Head of caudate nucleus (tissue), 42 donors: ENCODE measurements at regions not wholly inside any gene's neighbourhood (a gene's known extent, or its start where the extent isn't known, plus 50 kb on each side); places are given as distances from the start of the nearest gene placed in this dataset.
"Not testable (repeated sequence)": the region's sequence is repeated elsewhere in the genome, so short reads cannot be mapped to it uniquely, and the experiment has no call there.

Source experiments
- DNase-seq, 42 donors: peaks; one replicate each; pipeline versions ENCODE4 v3.0.0 to v3.0.0-alpha.2; 2020 to 2021; ENCODE audit warnings: mixed read lengths in 7 of 42
- intact Hi-C: fragments of 100-400 bp; cut with DNase I; formaldehyde crosslinking; loops from one replicate; pipeline ENCODE4 v1.15.0; 2022

DNA sequence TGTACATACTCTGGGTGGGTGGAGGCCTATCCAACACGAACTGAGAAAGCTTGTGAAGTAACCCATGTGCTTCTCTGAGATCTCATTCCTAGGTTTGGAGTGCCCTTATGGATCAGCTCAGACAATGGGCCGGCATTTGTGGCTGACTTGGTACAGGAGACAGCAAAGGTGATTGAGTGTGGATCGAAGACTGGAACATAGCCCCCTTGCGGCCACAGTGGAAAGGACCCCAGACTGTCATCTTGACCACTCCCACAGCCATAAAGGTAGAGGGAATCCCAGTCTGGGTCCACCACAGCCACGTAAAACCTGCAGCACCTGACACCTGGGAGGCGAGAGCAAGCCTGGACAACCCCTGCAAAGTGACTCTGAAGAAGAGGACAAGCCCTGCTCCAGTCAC, 598.0 kb upstream of the AADAT start:
- DNase-seq = no peak
- intact Hi-C loops = no loop called here

DNA sequence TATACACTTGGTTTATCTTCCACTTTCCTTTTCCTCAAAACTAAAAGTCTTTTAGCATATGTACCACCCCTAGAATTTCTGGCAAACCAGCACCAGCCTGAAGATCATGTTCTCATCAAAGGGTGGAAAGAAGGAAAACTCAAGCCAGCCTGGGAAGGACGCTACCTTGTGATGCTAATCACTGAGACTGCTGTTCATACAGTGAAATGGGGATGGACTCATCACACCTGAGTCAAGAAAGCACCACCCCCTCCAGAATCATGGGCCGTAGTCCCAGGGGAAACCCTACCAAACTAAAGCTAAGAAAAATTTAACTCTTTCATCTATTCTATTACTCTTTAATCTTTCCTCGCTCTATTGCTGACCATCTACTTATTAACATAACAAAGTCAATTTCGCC, 595.9 kb upstream of the AADAT start:
- DNase-seq, intact Hi-C loops: not testable (repeated sequence)

DNA sequence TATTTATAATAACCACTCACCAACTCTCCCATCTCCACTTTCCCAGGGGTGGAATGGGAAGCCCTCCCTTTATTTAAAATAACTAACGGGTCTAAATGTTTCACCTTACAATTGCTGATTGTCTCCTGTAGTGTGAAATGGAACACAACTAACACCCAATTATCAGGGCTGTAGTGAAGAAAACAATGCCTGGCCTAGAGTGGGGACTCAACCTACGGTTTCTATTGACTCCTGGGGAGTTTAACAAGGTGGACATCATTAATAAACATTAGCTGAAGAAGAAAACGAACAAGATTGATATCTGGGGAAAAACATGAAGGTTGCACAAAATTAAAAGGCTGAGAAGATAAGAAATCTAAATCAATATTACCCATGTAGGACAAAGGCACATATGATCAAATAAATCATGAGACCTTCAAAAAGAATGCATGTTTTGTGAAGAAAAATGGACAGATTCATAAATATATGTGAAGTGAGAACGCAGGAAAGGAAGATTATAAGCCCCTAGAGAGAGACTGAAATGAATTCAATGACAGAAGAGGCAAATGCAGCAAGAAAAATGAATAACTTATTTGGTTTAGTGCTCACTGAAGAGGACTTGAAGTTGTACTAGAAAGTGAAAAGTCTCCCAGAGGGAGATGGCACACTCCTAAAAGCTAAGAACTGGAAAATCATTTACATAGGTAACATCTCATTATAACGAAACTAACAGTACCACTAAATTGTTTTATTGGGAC, 593.0 kb upstream of the AADAT start:
- DNase-seq = no peak
- intact Hi-C loops = no loop called here

DNA sequence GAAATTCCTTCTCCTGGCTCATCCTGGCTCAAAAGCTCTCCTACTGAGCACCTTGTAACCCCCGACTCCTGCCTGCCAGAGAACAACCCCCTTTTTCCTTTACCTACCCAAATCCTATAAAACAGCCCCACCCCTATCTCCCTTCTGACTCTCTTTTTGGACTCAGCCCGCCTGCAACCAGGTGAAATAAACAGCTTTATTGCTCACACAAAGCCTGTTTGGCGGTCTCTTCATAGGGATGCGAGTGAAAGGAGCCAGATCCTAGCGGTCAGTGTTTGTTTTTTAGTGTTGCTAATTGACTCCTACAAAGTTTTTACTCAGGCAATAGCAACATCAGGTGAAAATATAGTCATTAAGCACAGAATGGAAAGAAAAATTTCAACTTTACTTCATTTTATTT, 592.3 kb upstream of the AADAT start:
- DNase-seq, intact Hi-C loops: not testable (repeated sequence)

DNA sequence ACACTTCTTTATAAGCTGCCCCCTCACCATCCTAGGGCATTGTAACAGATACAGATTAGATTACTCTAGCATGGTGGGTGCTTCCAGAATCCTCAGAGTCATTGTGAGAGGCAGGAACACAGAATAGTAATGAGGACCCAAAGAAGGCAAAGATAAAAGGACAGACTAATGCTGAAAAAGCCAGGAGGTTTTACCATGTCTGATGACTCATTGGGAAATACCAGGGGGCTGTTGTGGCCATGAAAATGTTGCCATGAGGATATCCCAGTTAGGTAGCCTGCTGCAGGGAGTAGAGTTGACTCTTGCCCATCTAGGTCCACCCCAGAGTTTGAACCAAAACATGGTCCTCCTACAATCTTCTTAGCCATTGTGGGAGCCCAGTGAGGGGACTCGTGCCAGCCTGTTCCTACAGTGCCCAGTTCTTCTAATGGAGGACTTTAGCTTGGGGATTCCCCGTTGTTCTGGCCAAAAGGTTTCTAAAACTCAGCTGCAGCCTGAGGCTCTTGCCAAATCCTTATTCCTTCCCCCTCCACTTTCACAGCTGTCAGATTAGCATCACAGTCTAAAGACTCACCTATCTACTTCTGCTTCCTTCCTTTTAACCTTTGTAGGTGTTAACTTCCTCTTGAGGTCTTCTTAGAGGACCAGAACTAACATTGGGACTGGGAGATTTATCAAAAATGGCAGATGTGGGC, 586.0 kb upstream of the AADAT start:
- DNase-seq = no peak
- intact Hi-C loops = no loop called here

DNA sequence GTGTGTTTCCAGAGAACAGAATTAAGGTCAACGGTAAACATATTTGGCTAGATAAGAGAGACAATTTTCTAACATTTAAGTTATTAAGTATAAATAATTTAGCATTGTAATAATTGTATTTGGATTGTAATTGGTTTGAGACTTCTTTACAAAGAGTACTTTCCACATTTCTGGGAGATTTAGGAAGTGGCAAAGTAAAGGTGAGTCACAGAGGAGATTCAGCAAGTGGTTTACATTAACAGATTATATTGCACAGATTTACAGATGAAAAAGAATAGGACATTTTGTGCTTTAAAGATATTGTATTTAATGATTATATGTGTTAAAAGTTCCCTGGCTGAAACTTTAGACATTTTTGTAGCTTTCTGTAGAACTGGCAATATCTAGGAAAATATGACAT, 584.4 kb upstream of the AADAT start:
- DNase-seq = no peak
- intact Hi-C loops = no loop called here

DNA sequence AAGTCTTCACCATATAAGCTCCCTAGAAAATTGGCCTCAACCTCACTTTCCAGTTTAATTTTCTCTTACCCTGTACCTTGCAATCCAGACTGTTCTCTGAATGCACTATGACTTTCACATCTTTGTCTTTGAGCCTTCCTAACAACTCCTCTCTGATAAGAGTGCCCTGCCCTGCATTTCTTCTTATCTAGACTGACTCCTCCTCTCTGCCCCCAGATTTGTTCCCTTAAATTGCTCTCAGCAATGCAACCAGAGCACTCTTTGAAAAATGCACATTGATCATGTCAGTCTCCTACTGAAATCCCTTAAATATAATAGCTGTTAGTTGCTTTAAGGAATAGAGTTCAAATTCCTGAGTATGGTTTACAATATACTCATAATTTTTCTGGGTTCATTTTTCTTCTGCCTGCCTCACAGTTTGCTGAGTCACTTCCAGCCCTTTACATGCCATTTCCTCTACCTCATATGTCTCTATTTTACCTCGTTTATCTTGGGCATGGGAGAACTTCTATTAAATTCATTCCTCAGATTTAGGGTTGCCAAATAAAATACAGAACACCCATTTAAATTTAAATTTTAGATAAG, 582.7 kb upstream of the AADAT start:
- no peak for DNase-seq
- intact Hi-C loops = no loop called here

DNA sequence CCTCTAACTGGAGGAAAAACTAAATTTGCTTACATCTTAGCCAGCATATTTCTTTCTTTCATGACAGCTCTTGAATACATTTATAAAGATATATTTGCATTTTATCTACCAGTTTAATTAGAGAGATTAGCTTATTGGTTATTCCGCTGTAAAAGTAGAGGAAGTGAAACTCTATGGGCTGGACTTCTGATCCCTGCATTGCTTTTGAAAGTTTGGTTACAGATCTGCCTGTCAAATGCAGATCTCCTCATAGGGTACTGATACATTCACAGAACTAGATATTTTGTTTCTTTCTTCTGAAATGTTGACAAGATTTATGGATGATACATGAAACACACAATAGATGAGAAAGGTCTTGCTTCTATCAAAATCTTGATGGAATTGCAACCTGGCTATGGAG, 581.4 kb upstream of the AADAT start:
- intact Hi-C loops = no loop called here
- no peak for DNase-seq

DNA sequence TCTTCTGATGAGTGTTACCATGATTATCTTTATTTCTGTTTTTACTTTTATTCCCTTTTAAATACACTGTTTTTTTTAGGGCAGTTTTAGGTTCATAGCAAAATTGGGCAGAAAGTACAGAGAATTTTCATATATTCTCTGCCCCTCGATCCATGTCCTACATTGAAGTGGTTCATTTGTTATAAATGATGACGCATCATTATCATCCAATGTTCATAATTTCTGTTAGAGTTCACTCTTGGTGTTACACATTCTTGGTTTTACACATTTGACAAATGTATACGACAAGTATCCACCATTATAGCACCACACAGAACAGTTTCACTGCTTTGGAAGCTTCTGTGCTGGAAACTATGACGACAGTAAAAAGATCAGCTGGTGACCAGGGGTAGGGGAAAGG, 578.1 kb upstream of the AADAT start:
- no peak for DNase-seq
- intact Hi-C loops = no loop called here

DNA sequence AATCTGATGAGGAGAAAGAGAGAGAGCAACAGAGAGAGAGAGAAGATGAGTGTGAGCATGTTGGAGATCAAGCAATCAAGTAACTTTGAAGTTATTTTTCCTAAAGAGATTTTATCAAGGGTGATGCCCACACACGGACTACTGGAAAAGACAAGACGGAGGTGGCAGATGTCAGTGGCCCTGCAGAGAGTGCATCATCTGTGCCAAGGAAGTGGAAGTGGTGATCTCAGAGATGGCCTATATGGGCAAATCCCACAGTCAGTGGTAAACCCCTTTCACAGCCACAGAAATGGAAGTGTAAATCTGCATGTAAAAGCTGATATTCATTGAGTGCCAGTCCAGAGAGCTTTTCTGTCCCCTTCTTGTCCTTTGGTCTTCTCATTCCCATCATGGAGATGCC, 577.2 kb upstream of the AADAT start:
- intact Hi-C loops = no loop called here
- DNase-seq = no peak

DNA sequence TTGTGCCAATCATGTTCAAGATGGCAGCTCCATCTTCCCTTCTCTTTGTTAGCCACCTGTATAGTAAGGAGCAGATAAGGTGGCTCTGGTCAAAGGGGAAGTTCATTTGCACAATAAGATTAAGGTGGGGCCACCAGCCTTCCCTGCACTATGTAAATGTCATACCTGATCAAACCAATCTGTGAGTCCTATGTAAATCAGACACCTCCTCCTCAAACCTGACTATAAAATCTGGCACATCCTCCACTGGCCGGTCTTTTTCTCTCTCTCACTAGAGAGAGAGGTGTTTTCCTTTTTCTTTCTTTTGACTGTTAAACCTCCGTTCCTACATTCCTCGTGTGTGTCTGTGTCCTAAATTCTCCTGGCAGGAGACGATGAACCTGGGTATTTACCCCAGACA, 572.5 kb upstream of the AADAT start:
- intact Hi-C loops = no loop called here

DNA sequence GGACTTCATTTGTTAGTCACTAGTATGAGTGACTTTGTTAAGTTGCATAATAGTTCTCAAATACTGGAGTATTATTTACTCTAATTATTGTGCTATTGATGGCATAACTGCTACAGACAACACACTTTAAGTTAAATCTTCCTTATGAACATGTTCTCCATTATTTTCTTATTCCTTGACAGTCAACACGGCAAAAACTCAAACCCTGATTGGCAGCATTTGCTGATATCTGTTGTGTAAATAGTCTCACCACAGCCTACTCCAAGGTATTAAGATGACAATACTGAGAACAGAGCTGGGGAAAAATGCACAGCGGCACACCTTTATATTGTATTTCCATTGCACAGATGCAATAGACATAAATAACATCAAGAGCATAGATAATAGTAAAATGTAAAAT, 568.0 kb upstream of the AADAT start:
- no peak for DNase-seq
- intact Hi-C loops = no loop called here

More for the DNA sequence above, 572.5 kb upstream of the AADAT start:
- no peak for DNase-seq

DNA sequence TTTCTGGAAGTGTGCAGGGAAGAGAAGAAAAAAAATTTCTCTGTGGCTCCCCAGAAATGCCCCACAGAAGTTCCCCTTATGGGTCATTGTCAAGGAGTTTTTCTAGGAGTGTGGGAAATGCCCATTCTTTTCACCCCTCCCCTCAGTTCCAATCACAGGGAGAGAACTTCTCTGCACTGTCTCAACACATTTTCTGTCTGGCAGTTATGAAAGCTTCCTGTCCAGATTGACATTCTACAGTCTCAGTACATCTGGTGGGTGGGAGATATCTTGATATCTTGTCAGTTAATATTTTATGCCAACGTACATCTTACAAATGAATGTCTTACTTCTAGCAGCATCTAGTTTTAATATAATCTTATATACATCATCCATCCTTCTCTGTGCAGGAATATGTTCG, 566.8 kb upstream of the AADAT start:
- DNase-seq = no peak
- intact Hi-C loops = no loop called here

DNA sequence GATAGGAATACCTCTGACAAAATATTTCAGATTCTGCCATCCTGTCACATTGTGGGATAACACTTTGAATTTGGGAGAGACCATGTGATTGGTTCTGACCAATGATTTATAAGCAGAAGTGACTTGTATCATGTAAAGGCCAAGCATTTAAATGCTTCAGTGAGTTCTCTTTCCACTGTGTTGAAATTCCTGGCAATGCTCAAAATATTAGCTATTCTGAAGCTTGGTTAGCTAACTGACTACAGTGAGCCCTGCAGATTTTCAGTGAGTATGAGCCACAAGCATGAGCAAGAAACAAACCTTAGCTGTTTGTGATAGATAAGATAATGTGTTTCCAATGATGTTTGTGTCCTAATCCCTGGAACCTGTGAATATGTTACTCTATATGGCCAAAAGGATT, 562.8 kb upstream of the AADAT start:
- intact Hi-C loops = no loop called here
- no peak for DNase-seq

DNA sequence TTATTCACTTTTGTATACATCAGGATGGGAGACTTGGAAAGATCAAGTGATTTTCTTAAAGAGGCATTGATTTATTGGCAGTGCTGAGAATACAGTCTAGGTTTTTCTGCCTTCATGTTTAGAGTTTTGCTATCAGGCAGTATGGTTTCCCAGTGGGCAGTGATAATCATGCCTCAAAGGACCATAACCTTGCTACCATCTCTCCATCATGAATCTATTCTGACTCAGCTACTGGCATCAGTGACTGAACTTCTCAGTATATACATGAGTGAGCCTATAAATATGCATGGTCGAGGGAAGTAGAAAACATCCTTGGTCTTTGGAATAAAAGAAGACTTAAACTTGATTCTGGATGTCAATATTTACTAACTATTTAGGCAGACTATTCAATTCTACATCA, 562.0 kb upstream of the AADAT start:
- no peak for DNase-seq
- intact Hi-C loops = no loop called here

DNA sequence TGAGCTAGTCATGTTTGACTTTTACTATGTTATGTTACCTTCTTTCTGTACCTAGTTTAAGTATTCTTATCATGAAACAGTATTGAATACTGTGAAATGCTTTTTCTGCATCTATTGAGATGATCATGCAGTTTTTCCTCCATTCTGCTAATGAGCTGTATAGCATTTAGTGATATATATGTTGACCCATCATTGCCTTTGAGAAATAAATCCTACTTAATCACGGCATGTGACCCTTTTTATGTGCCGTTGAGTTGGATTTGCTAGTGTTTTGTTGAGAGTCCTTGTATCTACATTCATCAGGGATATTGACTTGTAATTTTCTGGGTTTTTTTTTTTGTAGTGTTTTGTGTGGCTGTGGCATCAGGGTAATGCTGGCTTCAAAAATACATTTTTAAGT, 537.7 kb upstream of the AADAT start:
- DNase-seq = no peak
- intact Hi-C loops = no loop called here

DNA sequence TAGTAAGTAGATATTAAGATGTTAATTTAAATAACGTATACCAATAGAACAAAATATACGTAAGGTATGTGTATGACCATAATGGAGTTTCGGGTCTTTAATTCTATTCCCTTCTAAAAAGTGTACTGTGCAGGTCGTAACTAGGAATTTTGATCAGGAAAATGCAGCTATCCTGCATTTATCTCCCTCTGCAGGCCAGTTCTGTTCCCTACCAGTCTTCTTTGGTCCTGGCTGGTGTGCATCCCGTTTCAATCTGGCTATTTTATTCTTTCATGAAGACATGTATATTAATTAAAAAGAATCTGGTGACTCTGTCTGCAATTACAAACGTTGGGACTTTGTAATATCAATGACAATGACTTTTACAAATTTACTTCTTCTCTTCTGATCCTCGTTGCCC, 534.1 kb upstream of the AADAT start:
- intact Hi-C loops = no loop called here
- no peak for DNase-seq

DNA sequence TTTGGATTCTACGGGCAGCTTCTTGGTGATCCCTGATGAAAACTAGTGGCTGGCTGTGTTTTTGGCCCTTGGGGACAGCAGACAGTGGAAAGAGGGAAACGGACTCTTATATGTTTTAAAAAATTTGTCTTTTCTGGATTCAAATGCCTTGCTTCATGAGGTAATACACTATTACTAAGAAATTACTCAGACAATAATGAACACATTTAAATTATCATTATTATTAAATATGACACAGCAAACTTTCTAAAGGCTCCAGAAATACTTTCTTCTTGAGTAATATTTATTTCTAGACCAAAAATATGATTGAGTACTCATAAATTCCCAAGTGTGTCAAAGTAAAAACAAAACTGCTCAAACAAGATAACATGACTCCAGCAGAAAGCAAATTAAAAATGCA, 520.7 kb upstream of the AADAT start:
- no peak for DNase-seq
- intact Hi-C loops = no loop called here

DNA sequence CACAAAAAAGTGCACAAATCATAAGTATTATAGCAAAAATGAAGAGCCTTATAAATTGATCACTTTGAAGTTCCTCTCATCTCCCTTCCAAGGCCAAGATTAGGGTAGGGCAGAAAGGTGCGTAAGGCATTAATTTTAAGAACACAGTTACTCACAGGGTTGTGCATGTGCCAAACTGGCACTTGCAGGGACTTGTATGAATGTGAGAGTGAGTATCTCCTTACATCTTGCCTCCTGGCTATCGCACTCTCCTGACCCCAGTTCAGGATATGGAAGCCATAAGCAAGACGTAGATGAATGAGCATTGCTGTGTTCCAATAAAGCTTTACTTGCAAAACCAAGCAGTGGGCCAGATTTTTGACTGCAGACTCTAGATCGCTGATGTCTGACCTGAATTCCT, 510.1 kb upstream of the AADAT start:
- intact Hi-C loops = no loop called here
- DNase-seq = no peak

DNA sequence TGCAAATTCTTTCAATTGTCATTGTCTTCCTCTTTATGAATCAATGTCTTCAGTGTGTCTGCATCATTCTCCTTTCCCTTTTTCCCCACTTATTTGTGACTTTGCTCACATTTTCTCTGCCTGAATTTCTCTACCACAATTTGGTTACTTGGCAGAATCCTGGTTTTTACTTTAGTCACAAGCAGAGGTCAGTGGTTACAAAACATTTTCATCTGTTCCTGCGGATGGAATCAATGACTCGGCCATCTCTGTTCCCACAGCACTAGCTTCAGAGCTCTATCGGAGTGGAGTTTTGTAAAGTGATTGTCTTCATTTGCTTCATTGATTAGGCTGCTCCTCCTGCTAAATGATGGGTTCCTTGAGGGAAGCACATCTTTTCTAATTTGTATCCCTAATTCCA, 501.3 kb upstream of the AADAT start:
- intact Hi-C loops = no loop called here
- DNase-seq = no peak
